Caco-2 (cell line): ENCODE measurements at regions not wholly inside any gene's neighbourhood (a gene's known extent, or its start where the extent isn't known, plus 50 kb on each side); places are given as distances from the start of the nearest gene placed in this dataset.

ENCODE experiments used
- BruUV-seq: library from RNA; stranded (reverse); fragments of 400-500 nt; replicated peaks from 2 replicates; lab custom pipeline; 2021; lab: Mats Ljungman, UMichigan
- CTCF ChIA-PET: fragments of 300-600 bp; sonication (Branson Sonifier 250); formaldehyde crosslinking; loops from one replicate; lab custom pipeline; 2022; ENCODE audit warnings: antibody characterized with exemption; lab: Charles Lee
- POLR2A ChIA-PET: fragments of 300-600 bp; sonication (Branson Sonifier 250); formaldehyde crosslinking; loops from one replicate; lab custom pipeline; 2022; ENCODE audit warnings: antibody characterized with exemption; lab: Charles Lee
- DNase-seq, 2 experiments: peaks; one replicate each; pipeline versions ENCODE4 v3.0.0 to v3.0.0-alpha.2; 2020 to 2022
- H3K27me3 ChIP-seq: replicated peaks from 2 replicates; pipeline ENCODE4 v1.6.0; 2011; ENCODE audit warnings: low read length; ENCODE audit not compliant: control insufficient read depth, insufficient read depth
- H3K36me3 ChIP-seq: 2 replicates; pipeline ENCODE4 v1.5.1; 2011; ENCODE audit warnings: low read length; ENCODE audit not compliant: control insufficient read depth, insufficient read depth
- H3K4me1 ChIP-seq: fragments of 250-450 bp; sonication (Bioruptor Pico); 2 replicates; pipeline ENCODE4 v1.5.1; 2020; ENCODE audit warnings: mild to moderate bottlenecking
- H3K4me3 ChIP-seq: 2 replicates; pipeline ENCODE4 v1.5.1; 2011; ENCODE audit warnings: low read depth, mild to moderate bottlenecking, control low read depth, low read length
- H3K9me3 ChIP-seq: fragments of 250-450 bp; sonication (Bioruptor Pico); 2 replicates; pipeline ENCODE4 v1.5.1; 2020; ENCODE audit warnings: mild to moderate bottlenecking, moderate library complexity
- H3K27ac Mint-ChIP-seq: one replicate; pipeline ENCODE4 v1.8.0; 2022; ENCODE audit warnings: mixed read lengths; ENCODE audit not compliant: unreplicated experiment
- H3K27me3 Mint-ChIP-seq: one replicate; pipeline ENCODE4 v1.8.0; 2022; ENCODE audit warnings: mixed read lengths; ENCODE audit not compliant: insufficient read depth, unreplicated experiment
- H3K36me3 Mint-ChIP-seq: one replicate; pipeline ENCODE4 v1.8.0; 2022; ENCODE audit warnings: mild to moderate bottlenecking, mixed read lengths; ENCODE audit not compliant: insufficient read depth, unreplicated experiment
- H3K4me1 Mint-ChIP-seq: one replicate; pipeline ENCODE4 v1.8.0; 2022; ENCODE audit warnings: low read depth, mixed read lengths; ENCODE audit not compliant: unreplicated experiment
- H3K4me3 Mint-ChIP-seq: one replicate; pipeline ENCODE4 v1.8.0; 2022; ENCODE audit warnings: mild to moderate bottlenecking, moderate library complexity, mixed read lengths; ENCODE audit not compliant: unreplicated experiment
- H3K9me3 Mint-ChIP-seq: one replicate; pipeline ENCODE4 v1.8.0; 2022; ENCODE audit warnings: mixed read lengths; ENCODE audit not compliant: unreplicated experiment
- intact Hi-C: fragments of 100-400 bp; cut with micrococcal nuclease; formaldehyde crosslinking; loops from one replicate; pipeline ENCODE4 v1.10.0; 2022; ENCODE audit not compliant: unreplicated experiment
- TF ChIP-seq, protein P1 (sequence below), 2 experiments: fragments of 200-600 bp in 1 of 2; IDR thresholded peaks; 1 replicate in 1 of 2; 2 replicates in 1 of 2; pipeline versions ENCODE4 v1.5.1 to v1.8.0; 2011 to 2022; ENCODE audit warnings: antibody characterized with exemption in 1 of 2, control low read depth in 1 of 2, inconsistent platforms in 1 of 2, low read depth in 1 of 2, low read length in 1 of 2, mild to moderate bottlenecking in 1 of 2, moderate library complexity in 1 of 2; ENCODE audit not compliant: insufficient read depth in 1 of 2, severe bottlenecking in 1 of 2, unreplicated experiment in 1 of 2

DNA sequence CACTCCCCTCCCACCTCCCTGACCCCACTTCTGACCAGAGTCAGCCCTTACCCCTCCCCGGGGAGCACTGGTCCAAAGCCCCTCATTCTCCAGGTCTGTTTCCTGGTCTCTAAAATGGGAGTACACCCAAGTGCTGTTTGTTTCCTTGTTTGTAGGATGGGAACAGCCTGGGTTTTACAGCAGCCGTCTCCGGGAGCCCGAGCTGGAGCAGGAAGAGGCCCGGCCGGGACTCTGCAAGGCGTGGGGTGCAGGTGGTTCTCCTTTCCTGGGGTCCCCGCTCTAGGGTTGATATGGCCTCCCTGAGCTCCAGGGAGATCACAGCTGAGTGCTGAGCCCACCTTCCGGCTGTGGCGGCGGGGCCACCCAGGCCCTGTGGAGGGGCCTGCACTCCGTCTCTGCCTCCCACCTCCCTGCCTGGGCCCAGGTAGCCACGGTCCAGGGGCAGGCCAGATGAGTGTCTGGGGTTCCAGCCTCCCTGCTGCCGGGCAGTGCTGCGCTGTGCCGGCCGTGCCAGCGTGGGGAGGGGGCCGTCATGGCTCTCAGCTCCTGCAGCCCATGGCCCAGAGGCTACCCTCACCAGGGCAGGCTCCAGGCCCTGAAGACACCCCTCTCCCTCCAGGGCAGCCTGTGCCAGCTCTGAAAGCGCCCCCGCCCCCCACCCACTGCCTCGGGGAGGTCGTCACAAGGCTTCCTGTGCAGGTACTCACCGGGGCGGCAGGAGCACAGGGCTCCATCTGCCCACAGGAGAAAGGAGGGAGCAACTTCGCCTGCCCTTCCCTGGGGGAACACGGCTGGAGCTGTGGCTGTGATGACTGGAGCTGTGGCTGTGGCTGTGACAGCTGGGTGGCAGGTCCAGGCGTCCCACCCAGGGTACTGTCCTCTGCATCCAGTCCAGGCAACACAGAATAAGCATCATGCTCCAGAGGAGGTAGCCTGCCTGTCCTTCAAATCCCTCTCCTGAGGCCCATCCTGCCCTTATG is 98.8 kb downstream of the ADRA2C start:
- H3K36me3 ChIP-seq: no peaks in the 10 kb centered on the region
- ChIA-PET CTCF (no interaction called here), POLR2A (no interaction called here)
- H3K4me3 ChIP-seq: no peak overlapping the region
- Mint-ChIP-seq H3K27ac (no peak overlapping the region), H3K9me3 (no peaks in the 10 kb centered on the region), H3K4me3 (no peak overlapping the region), H3K36me3 (no peaks in the 10 kb centered on the region), H3K27me3 (no peaks in the 10 kb centered on the region), H3K4me1 (no peaks in the 10 kb centered on the region)
- no peaks in the 10 kb centered on the region for H3K9me3 ChIP-seq
- no peaks in the 10 kb centered on the region for H3K27me3 ChIP-seq
- no peaks in the 10 kb centered on the region for H3K4me1 ChIP-seq
- TF ChIP-seq, protein P1, sequence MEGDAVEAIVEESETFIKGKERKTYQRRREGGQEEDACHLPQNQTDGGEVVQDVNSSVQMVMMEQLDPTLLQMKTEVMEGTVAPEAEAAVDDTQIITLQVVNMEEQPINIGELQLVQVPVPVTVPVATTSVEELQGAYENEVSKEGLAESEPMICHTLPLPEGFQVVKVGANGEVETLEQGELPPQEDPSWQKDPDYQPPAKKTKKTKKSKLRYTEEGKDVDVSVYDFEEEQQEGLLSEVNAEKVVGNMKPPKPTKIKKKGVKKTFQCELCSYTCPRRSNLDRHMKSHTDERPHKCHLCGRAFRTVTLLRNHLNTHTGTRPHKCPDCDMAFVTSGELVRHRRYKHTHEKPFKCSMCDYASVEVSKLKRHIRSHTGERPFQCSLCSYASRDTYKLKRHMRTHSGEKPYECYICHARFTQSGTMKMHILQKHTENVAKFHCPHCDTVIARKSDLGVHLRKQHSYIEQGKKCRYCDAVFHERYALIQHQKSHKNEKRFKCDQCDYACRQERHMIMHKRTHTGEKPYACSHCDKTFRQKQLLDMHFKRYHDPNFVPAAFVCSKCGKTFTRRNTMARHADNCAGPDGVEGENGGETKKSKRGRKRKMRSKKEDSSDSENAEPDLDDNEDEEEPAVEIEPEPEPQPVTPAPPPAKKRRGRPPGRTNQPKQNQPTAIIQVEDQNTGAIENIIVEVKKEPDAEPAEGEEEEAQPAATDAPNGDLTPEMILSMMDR (IDR thresholded peaks at IDR 0.05; ENCODE audit: insufficient read depth in 1 of 2, low read depth in 1 of 2, low read length in 1 of 2, severe bottlenecking in 1 of 2, unreplicated experiment in 1 of 2): no peak
- BruUV-seq: no TSS peak
- intact Hi-C loops: no loop called here
- DNase-seq: peak in 1 of 2 experiments; percentile 26

DNA sequence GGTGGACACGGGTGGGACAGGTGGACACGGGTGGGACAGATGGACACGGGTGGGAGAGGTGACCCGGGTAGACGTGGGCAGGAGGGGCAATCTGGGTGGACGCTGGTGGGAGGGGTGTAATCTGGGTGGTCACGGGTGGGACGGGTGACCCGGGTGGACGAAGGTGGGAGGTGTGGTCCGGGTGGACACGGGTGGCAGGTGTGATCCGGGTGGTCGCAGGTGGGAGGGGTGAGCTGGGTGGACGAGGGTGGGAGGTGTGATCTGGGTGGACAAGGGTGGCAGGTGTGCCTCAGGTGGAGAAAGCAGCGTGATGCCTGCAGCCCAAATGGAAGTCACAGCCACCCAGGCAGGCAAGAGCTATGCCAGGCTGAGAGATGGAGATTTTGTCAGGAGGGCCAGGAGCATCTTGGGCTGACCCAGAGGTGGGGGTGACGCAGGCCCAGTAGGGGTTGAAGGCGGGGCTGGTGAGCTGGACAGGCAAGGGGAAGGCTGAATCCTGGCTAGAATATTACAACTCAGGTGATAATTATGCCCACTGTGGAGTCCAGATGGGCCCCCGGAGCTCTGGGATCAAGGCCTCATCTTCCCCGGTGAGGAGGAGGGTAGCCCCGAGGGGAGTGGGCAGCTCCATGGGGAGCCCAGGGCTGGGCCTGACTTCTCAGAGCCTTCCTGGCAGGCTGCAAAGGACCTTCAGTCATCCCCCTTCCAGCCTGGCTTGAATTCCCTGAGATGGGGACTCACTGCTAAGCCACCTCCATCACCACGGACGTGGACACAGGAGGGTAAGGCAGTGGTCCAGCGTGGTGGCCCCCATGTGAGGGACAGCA is 100.0 kb downstream of the ADRA2C start:
- BruUV-seq: no TSS peak
- POLR2A ChIA-PET: no interaction called here
- Histone ChIP-seq H3K36me3 (no peaks in the 10 kb centered on the region), H3K4me3 (no peak overlapping the region), H3K4me1 (no peaks in the 10 kb centered on the region), H3K9me3 (no peaks in the 10 kb centered on the region), H3K27me3 (no peaks in the 10 kb centered on the region)
- peaks cover 7% of the 10 kb centered on the region for H3K27me3 Mint-ChIP-seq
- H3K27ac Mint-ChIP-seq: no peak overlapping the region
- H3K36me3 Mint-ChIP-seq: no peaks in the 10 kb centered on the region
- CTCF ChIA-PET: no interaction called here
- H3K4me3 Mint-ChIP-seq: no peak overlapping the region
- TF ChIP-seq, protein P1 (IDR thresholded peaks at IDR 0.05; ENCODE audit: insufficient read depth in 1 of 2, low read depth in 1 of 2, low read length in 1 of 2, severe bottlenecking in 1 of 2, unreplicated experiment in 1 of 2): no peak
- peak in 1 of 2 experiments; percentile 15 for DNase-seq
- intact Hi-C loops: no loop called here
- peaks cover 6% of the 10 kb centered on the region for H3K4me1 Mint-ChIP-seq
- H3K9me3 Mint-ChIP-seq: no peaks in the 10 kb centered on the region

DNA sequence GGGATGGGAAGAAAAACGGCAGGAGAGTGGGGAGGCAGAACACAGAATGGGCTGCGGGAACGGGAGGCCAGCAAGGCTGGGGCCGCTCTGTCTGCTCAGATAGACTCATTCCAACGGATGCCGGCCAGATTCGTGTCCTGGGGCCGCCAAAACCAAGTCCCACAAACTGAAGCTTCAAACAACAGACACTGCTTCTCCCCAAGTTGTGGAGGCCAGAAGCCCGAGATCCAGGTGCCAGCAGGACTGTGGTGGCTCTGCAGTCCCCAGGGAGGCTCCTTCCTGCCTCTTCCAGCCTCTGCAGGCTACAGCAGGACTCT is 100.6 kb downstream of the ADRA2C start:
- Histone ChIP-seq H3K9me3 (no peaks in the 10 kb centered on the region), H3K27me3 (no peaks in the 10 kb centered on the region), H3K4me1 (no peaks in the 10 kb centered on the region), H3K36me3 (no peaks in the 10 kb centered on the region), H3K4me3 (no peak overlapping the region)
- CTCF ChIA-PET: no interaction called here
- Mint-ChIP-seq H3K27ac (no peak overlapping the region), H3K27me3 (peaks cover 7% of the 10 kb centered on the region), H3K36me3 (no peaks in the 10 kb centered on the region), H3K4me1 (peaks cover 6% of the 10 kb centered on the region), H3K9me3 (no peaks in the 10 kb centered on the region), H3K4me3 (no peak overlapping the region)
- TF ChIP-seq, protein P1 (IDR thresholded peaks at IDR 0.05; ENCODE audit: insufficient read depth in 1 of 2, low read depth in 1 of 2, low read length in 1 of 2, severe bottlenecking in 1 of 2, unreplicated experiment in 1 of 2): no peak
- POLR2A ChIA-PET: no interaction called here
- no peak for DNase-seq
- BruUV-seq: no TSS peak
- intact Hi-C loops: no loop called here
